HepG2 (cell line): ENCODE measurements at regions not wholly inside any gene's neighbourhood (a gene's known extent, or its start where the extent isn't known, plus 50 kb on each side); places are given as distances from the start of the nearest gene placed in this dataset.

ENCODE experiments used
- HDAC2 ChIP-seq: sonication (generic); formaldehyde crosslinking; IDR thresholded peaks from 2 replicates; pipeline ENCODE4 v1.4.0; 2020; ENCODE audit warnings: missing genetic modification reagents
- ISX ChIP-seq: sonication (generic); formaldehyde crosslinking; conservative IDR thresholded peaks from 2 replicates; pipeline ENCODE4 v1.5.0; 2020; ENCODE audit warnings: missing genetic modification reagents
- KAT8 ChIP-seq: IDR thresholded peaks from 2 replicates; pipeline ENCODE4 v1.6.1; 2016; ENCODE audit warnings: missing genetic modification reagents, missing compliant biosample characterization
- PITX1 ChIP-seq: sonication (generic); formaldehyde crosslinking; IDR thresholded peaks from 2 replicates; pipeline ENCODE4 v1.5.1; 2020; ENCODE audit warnings: mild to moderate bottlenecking, missing genetic modification reagents
- RFXANK ChIP-seq: IDR thresholded peaks from 2 replicates; pipeline ENCODE4 v1.6.1; 2016
- SAFB2 ChIP-seq: sonication (generic); formaldehyde crosslinking; IDR thresholded peaks from 2 replicates; pipeline ENCODE4 v1.5.1; 2020; ENCODE audit warnings: missing genetic modification reagents, low read depth, mild to moderate bottlenecking, borderline replicate concordance
- ZNF232 ChIP-seq: sonication (generic); formaldehyde crosslinking; IDR thresholded peaks from 2 replicates; pipeline ENCODE4 v1.4.0; 2020; ENCODE audit warnings: missing genetic modification reagents, borderline replicate concordance
- ZNF282 ChIP-seq: fragments of 450-650 bp; IDR thresholded peaks from 2 replicates; pipeline ENCODE4 v1.6.1; 2018; ENCODE audit not compliant: partially characterized antibody
- ZNF430 ChIP-seq: sonication (generic); formaldehyde crosslinking; IDR thresholded peaks from 2 replicates; pipeline ENCODE4 v1.9.0; 2021; ENCODE audit warnings: mild to moderate bottlenecking, missing genetic modification reagents
- TF ChIP-seq, protein P1 (sequence below): sonication (generic); formaldehyde crosslinking; IDR thresholded peaks from 2 replicates; pipeline ENCODE4 v1.4.0; 2020; ENCODE audit warnings: missing genetic modification reagents, mild to moderate bottlenecking, borderline replicate concordance
- TF ChIP-seq, protein P2 (sequence below): sonication (generic); formaldehyde crosslinking; IDR thresholded peaks from 2 replicates; pipeline ENCODE4 v1.8.0; 2022; ENCODE audit warnings: missing genetic modification reagents, low read depth, mild to moderate bottlenecking, borderline replicate concordance
- TF ChIP-seq, protein P3 (sequence below): sonication (generic); formaldehyde crosslinking; IDR thresholded peaks from 2 replicates; pipeline ENCODE4 v1.4.0; 2020; ENCODE audit warnings: missing genetic modification reagents
- TF ChIP-seq, protein P4 (sequence below): sonication (generic); formaldehyde crosslinking; IDR thresholded peaks from 2 replicates; pipeline ENCODE4 v1.4.0; 2020; ENCODE audit warnings: mild to moderate bottlenecking, missing genetic modification reagents
- TF ChIP-seq, protein P5 (sequence below): sonication (generic); formaldehyde crosslinking; IDR thresholded peaks from 2 replicates; pipeline ENCODE4 v1.9.0; 2021; ENCODE audit warnings: missing genetic modification reagents, borderline replicate concordance
- TF ChIP-seq, protein P6 (sequence below): conservative IDR thresholded peaks from 2 replicates; pipeline ENCODE4 v1.6.1; 2018; ENCODE audit warnings: missing genetic modification reagents

DNA sequence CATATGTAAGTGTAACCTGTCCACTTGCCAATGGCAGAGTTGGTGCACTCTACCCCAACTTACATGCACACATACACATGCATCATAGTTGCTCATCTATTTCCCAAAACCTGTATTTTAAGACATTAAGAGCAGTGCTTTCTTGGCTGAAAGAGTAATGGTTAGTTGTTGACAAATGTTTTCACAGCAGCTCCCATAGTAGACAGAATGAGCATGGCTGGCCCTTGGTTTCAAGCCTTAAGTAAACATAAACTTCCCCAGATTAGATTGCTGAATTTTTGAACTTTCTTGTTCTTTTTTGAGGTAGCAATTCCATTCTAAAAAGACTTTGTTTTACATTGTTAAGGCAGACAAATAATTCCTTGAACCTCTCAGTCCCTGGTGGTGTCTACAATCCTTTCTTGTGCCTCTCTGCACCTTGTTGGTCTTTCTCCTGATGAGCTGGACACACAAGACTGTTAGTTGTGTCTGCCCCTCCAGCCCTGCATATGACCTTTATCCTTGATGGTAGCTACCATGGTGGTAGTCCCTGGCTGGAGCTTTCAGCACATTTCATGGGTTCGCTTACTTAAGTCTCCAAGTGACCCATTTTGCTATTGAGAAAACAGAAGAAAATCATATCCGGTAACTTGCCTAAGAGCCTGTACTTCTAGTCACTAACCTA, 580.1 kb upstream of the ID2 start (continued):
- TF ChIP-seq, protein P1, sequence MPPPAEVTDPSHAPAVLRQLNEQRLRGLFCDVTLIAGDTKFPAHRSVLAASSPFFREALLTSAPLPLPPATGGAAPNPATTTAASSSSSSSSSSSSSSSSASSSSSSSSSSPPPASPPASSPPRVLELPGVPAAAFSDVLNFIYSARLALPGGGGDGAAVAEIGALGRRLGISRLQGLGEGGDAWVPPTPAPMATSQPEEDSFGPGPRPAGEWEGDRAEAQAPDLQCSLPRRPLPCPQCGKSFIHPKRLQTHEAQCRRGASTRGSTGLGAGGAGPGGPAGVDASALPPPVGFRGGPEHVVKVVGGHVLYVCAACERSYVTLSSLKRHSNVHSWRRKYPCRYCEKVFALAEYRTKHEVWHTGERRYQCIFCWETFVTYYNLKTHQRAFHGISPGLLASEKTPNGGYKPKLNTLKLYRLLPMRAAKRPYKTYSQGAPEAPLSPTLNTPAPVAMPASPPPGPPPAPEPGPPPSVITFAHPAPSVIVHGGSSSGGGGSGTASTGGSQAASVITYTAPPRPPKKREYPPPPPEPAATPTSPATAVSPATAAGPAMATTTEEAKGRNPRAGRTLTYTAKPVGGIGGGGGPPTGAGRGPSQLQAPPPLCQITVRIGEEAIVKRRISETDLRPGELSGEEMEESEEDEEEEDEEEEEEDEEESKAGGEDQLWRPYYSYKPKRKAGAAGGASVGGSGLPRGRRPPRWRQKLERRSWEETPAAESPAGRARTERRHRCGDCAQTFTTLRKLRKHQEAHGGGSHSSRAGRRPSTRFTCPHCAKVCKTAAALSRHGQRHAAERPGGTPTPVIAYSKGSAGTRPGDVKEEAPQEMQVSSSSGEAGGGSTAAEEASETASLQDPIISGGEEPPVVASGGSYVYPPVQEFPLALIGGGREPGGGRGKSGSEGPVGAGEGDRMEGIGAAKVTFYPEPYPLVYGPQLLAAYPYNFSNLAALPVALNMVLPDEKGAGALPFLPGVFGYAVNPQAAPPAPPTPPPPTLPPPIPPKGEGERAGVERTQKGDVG (CRISPR knock-in tag): no peak
- TF ChIP-seq ZNF430 (CRISPR knock-in tag) (no peak), SAFB2 (CRISPR knock-in tag) (no peak; the same call in 1 of the 2 replicates), HDAC2 (0 out of 2 replicates have a peak, but pooled peaks have one; percentile 14), ZNF282 (no peak), KAT8 (CRISPR knock-in tag) (peak; percentile 20; the same call in 1 of the 2 replicates), ISX (CRISPR knock-in tag) (no peak), RFXANK (CRISPR knock-in tag) (no peak), ZNF232 (no peak), PITX1 (CRISPR knock-in tag) (peak; percentile 24; the same call in 1 of the 2 replicates)
- TF ChIP-seq, protein P2, sequence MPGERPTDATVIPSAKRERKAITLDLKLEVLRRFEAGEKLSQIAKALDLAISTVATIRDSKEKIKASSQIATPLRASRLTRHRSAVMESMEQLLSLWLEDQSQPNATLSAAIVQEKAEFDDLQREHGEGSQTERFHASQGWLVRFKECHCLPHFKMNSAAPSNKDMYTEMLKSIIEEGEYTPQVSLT (CRISPR knock-in tag): no peak
- TF ChIP-seq, protein P3, sequence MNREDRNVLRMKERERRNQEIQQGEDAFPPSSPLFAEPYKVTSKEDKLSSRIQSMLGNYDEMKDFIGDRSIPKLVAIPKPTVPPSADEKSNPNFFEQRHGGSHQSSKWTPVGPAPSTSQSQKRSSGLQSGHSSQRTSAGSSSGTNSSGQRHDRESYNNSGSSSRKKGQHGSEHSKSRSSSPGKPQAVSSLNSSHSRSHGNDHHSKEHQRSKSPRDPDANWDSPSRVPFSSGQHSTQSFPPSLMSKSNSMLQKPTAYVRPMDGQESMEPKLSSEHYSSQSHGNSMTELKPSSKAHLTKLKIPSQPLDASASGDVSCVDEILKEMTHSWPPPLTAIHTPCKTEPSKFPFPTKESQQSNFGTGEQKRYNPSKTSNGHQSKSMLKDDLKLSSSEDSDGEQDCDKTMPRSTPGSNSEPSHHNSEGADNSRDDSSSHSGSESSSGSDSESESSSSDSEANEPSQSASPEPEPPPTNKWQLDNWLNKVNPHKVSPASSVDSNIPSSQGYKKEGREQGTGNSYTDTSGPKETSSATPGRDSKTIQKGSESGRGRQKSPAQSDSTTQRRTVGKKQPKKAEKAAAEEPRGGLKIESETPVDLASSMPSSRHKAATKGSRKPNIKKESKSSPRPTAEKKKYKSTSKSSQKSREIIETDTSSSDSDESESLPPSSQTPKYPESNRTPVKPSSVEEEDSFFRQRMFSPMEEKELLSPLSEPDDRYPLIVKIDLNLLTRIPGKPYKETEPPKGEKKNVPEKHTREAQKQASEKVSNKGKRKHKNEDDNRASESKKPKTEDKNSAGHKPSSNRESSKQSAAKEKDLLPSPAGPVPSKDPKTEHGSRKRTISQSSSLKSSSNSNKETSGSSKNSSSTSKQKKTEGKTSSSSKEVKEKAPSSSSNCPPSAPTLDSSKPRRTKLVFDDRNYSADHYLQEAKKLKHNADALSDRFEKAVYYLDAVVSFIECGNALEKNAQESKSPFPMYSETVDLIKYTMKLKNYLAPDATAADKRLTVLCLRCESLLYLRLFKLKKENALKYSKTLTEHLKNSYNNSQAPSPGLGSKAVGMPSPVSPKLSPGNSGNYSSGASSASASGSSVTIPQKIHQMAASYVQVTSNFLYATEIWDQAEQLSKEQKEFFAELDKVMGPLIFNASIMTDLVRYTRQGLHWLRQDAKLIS: no peak
- TF ChIP-seq, protein P4, sequence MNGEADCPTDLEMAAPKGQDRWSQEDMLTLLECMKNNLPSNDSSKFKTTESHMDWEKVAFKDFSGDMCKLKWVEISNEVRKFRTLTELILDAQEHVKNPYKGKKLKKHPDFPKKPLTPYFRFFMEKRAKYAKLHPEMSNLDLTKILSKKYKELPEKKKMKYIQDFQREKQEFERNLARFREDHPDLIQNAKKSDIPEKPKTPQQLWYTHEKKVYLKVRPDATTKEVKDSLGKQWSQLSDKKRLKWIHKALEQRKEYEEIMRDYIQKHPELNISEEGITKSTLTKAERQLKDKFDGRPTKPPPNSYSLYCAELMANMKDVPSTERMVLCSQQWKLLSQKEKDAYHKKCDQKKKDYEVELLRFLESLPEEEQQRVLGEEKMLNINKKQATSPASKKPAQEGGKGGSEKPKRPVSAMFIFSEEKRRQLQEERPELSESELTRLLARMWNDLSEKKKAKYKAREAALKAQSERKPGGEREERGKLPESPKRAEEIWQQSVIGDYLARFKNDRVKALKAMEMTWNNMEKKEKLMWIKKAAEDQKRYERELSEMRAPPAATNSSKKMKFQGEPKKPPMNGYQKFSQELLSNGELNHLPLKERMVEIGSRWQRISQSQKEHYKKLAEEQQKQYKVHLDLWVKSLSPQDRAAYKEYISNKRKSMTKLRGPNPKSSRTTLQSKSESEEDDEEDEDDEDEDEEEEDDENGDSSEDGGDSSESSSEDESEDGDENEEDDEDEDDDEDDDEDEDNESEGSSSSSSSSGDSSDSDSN (CRISPR knock-in tag): no peak
- TF ChIP-seq, protein P5, sequence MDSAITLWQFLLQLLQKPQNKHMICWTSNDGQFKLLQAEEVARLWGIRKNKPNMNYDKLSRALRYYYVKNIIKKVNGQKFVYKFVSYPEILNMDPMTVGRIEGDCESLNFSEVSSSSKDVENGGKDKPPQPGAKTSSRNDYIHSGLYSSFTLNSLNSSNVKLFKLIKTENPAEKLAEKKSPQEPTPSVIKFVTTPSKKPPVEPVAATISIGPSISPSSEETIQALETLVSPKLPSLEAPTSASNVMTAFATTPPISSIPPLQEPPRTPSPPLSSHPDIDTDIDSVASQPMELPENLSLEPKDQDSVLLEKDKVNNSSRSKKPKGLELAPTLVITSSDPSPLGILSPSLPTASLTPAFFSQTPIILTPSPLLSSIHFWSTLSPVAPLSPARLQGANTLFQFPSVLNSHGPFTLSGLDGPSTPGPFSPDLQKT (CRISPR knock-in tag): no peak
- TF ChIP-seq, protein P6, sequence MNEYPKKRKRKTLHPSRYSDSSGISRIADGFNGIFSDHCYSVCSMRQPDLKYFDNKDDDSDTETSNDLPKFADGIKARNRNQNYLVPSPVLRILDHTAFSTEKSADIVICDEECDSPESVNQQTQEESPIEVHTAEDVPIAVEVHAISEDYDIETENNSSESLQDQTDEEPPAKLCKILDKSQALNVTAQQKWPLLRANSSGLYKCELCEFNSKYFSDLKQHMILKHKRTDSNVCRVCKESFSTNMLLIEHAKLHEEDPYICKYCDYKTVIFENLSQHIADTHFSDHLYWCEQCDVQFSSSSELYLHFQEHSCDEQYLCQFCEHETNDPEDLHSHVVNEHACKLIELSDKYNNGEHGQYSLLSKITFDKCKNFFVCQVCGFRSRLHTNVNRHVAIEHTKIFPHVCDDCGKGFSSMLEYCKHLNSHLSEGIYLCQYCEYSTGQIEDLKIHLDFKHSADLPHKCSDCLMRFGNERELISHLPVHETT (CRISPR knock-in tag): no peak
